GM12801 (cell line): ENCODE measurements at regions not wholly inside any gene's neighbourhood (a gene's known extent, or its start where the extent isn't known, plus 50 kb on each side); places are given as distances from the start of the nearest gene placed in this dataset.

ENCODE experiments used
- TF ChIP-seq, protein P1 (sequence below): IDR thresholded peaks from one replicate; pipeline ENCODE4 v1.5.1; 2011; ENCODE audit warnings: control low read depth; ENCODE audit not compliant: insufficient read length; ENCODE audit errors: extremely low read depth

DNA sequence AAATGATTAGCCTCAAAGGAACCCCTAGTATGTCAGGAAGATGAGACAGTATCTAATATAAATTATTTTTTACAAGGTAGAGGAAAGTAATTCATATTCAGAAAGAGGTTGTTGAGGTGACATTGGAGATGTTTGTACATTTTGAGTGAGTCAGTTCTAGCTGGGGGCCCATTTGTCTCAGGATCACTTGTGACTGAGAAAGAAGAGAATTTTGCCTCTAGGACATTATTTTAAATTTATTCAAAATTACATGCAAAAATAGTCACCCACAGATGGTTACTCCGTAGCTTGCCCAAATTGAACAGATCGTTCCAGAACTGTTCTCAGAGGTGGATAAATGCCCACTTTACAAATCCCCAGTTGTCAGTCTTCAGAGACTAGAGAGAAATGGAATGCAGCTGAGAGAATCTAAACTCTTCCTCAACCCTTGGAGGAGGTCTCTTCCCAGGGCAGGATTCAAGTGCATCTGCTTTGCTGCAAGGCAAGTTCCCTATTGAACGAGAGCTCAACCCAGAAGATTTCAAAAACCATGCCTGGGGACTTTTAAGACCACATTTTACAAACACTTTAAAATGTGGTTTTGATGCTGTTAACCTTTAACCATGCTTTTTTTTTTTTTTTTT lies 987.8 kb upstream of the ADAMTS5 start:
- TF ChIP-seq, protein P1, sequence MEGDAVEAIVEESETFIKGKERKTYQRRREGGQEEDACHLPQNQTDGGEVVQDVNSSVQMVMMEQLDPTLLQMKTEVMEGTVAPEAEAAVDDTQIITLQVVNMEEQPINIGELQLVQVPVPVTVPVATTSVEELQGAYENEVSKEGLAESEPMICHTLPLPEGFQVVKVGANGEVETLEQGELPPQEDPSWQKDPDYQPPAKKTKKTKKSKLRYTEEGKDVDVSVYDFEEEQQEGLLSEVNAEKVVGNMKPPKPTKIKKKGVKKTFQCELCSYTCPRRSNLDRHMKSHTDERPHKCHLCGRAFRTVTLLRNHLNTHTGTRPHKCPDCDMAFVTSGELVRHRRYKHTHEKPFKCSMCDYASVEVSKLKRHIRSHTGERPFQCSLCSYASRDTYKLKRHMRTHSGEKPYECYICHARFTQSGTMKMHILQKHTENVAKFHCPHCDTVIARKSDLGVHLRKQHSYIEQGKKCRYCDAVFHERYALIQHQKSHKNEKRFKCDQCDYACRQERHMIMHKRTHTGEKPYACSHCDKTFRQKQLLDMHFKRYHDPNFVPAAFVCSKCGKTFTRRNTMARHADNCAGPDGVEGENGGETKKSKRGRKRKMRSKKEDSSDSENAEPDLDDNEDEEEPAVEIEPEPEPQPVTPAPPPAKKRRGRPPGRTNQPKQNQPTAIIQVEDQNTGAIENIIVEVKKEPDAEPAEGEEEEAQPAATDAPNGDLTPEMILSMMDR: no peak

DNA sequence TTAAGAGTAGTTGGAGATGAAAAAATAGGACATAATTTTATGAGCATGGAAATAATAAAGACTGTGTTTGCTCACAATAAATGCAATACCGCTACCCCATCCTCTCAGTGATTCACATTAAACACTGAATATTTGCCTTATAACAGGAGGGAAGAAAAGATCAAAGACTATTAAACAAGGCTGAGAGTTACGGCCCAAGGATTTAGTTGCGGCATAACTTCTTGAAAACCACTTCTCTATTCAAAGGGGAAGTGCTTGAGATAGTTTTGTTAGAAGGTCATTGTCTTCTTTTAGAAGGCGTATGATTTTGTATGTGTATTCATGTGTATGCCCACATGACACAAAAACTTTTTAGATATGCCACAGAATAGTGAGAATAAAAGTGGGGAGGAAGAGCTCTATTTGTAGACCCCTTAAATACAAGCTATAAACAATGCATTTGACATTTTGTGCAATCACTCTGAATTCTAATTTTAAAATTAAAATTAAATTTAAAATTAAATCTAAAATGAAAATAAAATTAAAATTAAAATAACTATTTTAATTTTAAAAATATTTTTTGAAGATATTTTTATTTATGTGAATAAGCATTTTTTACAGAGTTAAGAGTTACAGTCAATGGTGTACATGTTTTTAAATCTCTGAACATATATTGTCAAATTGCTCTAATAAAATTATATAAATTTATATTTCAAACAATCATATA lies 986.6 kb upstream of the ADAMTS5 start:
- TF ChIP-seq, protein P1: no peak

DNA sequence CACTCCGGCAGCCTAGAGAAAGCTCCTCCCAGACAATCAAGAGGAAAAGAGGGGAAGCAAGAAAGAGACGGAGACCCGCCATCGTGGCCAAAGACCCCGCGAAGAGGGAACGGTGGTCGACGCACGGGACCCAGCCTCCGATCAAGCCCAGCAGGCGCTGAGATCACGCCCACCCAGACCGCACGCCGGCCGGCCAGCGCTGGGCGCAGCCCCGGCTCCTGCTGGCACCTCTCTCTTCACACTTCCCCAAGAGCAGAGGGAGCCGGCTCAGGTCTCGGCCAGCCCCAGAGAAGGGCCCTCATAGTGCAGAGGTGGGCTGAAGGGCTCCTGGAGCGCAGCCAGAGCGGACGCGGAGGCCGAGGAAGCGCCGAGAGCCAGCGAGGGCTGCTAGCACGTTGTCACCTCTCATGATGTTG lies 918.4 kb upstream of the ADAMTS5 start:
- TF ChIP-seq, protein P1: no peak

DNA sequence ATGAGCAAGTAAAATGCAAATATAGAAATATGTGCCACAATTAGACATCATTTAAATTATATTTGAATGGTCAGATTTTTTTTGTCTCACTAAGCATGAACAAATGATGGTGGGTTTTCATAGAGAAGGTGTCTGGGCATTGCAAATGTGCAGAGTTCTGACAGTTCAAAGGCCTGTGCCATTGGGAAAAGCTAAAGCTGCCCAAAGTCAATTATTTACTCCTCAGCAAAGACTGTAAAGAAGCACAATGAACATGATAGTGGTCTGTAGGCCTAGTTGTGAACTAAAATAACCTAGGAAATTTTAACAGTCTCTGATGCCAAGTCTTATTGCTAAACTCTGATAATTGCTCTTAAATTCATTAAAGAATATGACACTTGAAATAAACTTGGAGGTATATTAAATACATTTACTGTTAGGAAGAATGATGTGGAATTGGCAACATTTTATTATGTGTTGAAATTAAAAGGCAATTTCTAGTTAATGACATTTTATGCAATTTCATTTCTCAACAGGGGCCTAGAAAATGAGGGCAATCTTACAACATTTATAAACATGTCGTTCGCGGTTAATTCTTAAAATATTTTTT lies 874.3 kb upstream of the ADAMTS5 start:
- TF ChIP-seq, protein P1: no peak

DNA sequence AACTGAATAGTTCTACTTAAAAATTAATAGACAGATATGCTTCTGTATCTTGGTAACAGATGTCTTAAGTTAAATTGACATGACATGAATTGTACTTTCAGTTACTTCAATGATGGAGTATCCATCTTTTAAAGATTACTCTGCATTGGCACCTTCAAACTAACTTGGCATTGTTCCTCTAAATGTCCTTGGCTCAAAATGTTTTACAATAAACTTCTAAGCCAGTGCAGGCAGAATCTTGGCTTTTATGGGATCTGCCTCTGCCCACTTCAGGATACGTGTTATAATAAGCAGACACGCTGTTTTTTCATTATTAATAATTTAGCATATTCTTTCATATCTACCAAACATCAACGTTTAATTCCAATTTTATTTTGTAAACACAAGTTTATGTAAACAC lies 873.4 kb upstream of the ADAMTS5 start:
- TF ChIP-seq, protein P1: no peak

DNA sequence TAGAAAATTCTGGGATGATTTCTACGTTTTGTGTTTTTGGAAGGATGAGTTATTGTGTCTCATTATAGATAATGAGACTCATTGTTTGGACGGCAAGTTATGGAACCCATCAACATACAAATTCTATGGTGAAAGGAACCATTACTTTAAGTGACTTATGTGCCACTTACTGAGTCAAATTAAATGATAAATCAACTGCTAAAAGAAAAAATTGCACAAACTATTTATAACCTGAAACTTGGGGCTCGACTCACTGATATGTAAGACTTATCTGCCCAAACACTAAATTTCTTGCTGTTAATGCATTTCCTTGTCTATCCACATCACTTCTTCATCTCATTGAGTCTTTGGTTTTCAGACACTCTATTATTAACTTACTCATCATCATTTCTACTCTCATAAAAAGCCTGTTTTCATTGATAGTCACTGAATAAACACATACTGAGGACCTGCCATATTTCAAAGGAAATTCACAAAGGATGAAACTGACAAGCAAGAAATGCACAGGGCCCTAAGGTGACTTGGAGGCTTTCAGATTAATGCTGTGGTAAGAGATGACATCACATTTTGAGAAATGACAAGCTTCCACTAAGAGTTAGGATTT lies 872.7 kb upstream of the ADAMTS5 start:
- TF ChIP-seq, protein P1: no peak

DNA sequence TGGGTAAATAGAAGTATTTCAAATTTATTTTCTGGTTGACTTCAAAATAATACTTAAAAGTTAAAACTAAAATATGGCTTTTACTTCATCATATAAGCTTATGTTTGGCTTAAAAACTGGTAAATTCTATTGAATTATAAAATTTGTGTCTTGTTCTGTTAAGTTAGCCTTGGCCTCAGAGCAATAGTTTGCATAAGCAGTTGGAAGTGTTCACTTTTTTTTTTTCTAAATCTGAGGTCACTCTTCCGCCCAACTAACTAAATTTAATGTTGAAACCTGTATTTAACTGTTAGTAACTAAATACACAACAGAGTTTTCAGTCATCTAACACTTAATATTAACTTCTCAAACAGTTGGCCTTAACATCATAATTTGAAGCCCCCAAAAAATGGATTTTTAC lies 871.7 kb upstream of the ADAMTS5 start:
- TF ChIP-seq, protein P1: no peak
